GM23248 (cell line): ENCODE measurements at regions not wholly inside any gene's neighbourhood (a gene's known extent, or its start where the extent isn't known, plus 50 kb on each side); places are given as distances from the start of the nearest gene placed in this dataset.
"Not testable (repeated sequence)": the region's sequence is repeated elsewhere in the genome, so short reads cannot be mapped to it uniquely, and the experiment has no call there.

Source experiments
- EZH2 ChIP-seq: fragments of 200-600 bp; sonication (generic); IDR thresholded peaks from 2 replicates; pipeline ENCODE4 v1.6.1; 2018; ENCODE audit warnings: antibody characterized with exemption, mild to moderate bottlenecking; ENCODE audit not compliant: insufficient read depth, poor library complexity, severe bottlenecking
- EZH2phosphoT487 ChIP-seq: fragments of 200-600 bp; sonication (generic); IDR thresholded peaks from 2 replicates; pipeline ENCODE4 v1.6.1; 2018; ENCODE audit warnings: antibody characterized with exemption, moderate library complexity, mild to moderate bottlenecking, low read depth; ENCODE audit not compliant: insufficient read depth

- TF ChIP-seq EZH2, EZH2phosphoT487: not testable (repeated sequence)
These were observed 253.6 kb upstream of the ANKRD20A1 start for GRCh38 chr9:67605113-67605512.
